Lung (tissue), 12 donors: ENCODE measurements at regions not wholly inside any gene's neighbourhood (a gene's known extent, or its start where the extent isn't known, plus 50 kb on each side); places are given as distances from the start of the nearest gene placed in this dataset. TPM values are rescaled to one million over a fixed set of nuclear protein-coding genes. Genes with fewer than 3 reads are reported as not detected.
A peak's percentile ranks its signal among the peaks of the same experiment; 100 is the strongest.

ENCODE experiments used
- ATAC-seq: fragments of 200-7000 bp; cut with Tn5 transposase; one replicate; pipeline ENCODE4 v1.9.1; 2020; ENCODE audit warnings: moderate number of reproducible peaks; ENCODE audit not compliant: insufficient read depth, low FRiP score
- DNase-seq, 3 donors: peaks; one replicate each; pipeline ENCODE4 v3.0.0-alpha.2; 2013 to 2017
- H3K27ac ChIP-seq, 2 donors: one replicate each; pipeline ENCODE4 v1.5.1; 2013; ENCODE audit warnings: mild to moderate bottlenecking in 2 of 2, moderate library complexity in 2 of 2, control low read depth in 1 of 2, inconsistent platforms in 1 of 2, low read depth in 1 of 2, low read length in 1 of 2
- H3K27me3 ChIP-seq, 3 donors: one replicate each; pipeline ENCODE4 v1.5.1; 2013; ENCODE audit warnings: low read length in 2 of 3; ENCODE audit not compliant: control insufficient read depth in 3 of 3, insufficient read depth in 3 of 3
- H3K36me3 ChIP-seq, 4 donors: one replicate each; pipeline ENCODE4 v1.5.1; 2013; ENCODE audit warnings: low read length in 4 of 4, mild to moderate bottlenecking in 1 of 4, moderate library complexity in 1 of 4; ENCODE audit not compliant: control insufficient read depth in 4 of 4, insufficient read depth in 4 of 4
- H3K4me1 ChIP-seq, 5 donors: one replicate each; pipeline ENCODE4 v1.5.1; 2013; ENCODE audit warnings: low read length in 5 of 5, mild to moderate bottlenecking in 2 of 5, moderate library complexity in 1 of 5; ENCODE audit not compliant: control insufficient read depth in 5 of 5, insufficient read depth in 5 of 5
- H3K4me3 ChIP-seq: one replicate; pipeline ENCODE4 v1.5.1; 2013; ENCODE audit warnings: mild to moderate bottlenecking, control low read depth, moderate library complexity
- H3K9ac ChIP-seq, 2 donors: one replicate each; pipeline ENCODE4 v1.5.1; 2013; ENCODE audit warnings: low read length in 2 of 2, control low read depth in 1 of 2; ENCODE audit not compliant: insufficient read depth in 1 of 2
- H3K9me3 ChIP-seq, 4 donors: one replicate each; pipeline ENCODE4 v1.5.1; 2013; ENCODE audit warnings: low read length in 3 of 4, mild to moderate bottlenecking in 1 of 4, moderate library complexity in 1 of 4; ENCODE audit not compliant: control insufficient read depth in 4 of 4, insufficient read depth in 3 of 4
- CTCF ChIP-seq: IDR thresholded peaks from 2 replicates; pipeline ENCODE4 v1.5.1; 2012; ENCODE audit warnings: mild to moderate bottlenecking; ENCODE audit errors: control extremely low read depth, extremely low read depth
- WGBS, 2 donors: extraction: QIAGEN DNeasy Blood & Tissue Kit; methylation state at CpG; one replicate each; pipeline ENCODE4 v1.1.7; 2013; 5-methylcytosine and 5-hydroxymethylcytosine counted together
- small RNA-seq: library from RNA; depleted of rRNA; stranded (forward); fragments of <200 nt; gene quantifications from one replicate; pipeline ENCODE3, GENCODE V24; 2014; ENCODE audit warnings: low replicate concordance
- donor health status: control.
- donor health status: control.
- donor health status: Bipolar disorder and iron deficiency.
- donor health status: healthy.
- donor health status: DM: yes; HTN: yes; CAD: no.

GRCh38 chr3:124676236-124676635 is 54.0 kb upstream of the UMPS start:
- DNase-seq: no peak
- Histone ChIP-seq H3K9me3 (no peaks in the 10 kb centered on the region), H3K27me3 (no peaks in the 10 kb centered on the region), H3K27ac (no peak overlapping the region), H3K9ac (no peak overlapping the region), H3K4me3 (no peak overlapping the region), H3K36me3 (peaks cover 5 to 30% (median 15%) of the 10 kb centered on the region in 4 donors), H3K4me1 (peaks cover 0 to 2% (median 0%) of the 10 kb centered on the region in 5 donors)
- WGBS, 2 donors: 85 to 86% methylated on average over 3 of the region's 3 CpGs
- TF ChIP-seq CTCF: no peak
- ATAC-seq: no peak

- 77 to 83% methylated on average over 5 of the region's 5 CpGs for whole genome bisulfite sequencing, 2 donors
- Histone ChIP-seq H3K4me3 (no peak overlapping the region), H3K36me3 (peaks cover 2 to 13% (median 9%) of the 10 kb centered on the region in 4 donors), H3K27me3 (no peaks in the 10 kb centered on the region), H3K4me1 (peaks cover 0 to 2% (median 0%) of the 10 kb centered on the region in 5 donors), H3K9ac (no peak overlapping the region), H3K9me3 (no peaks in the 10 kb centered on the region), H3K27ac (no peak overlapping the region)
- ATAC-seq (no peak), DNase-seq (no peak)
- no peak for TF ChIP-seq CTCF
Observed at GRCh38 chr3:124679048-124679638, 51.1 kb upstream of the UMPS start.

Small RNAs in the stretch of these regions (small RNA-seq; reads per million reads assigned to genes)
- 0.29 reads per million, percentile 32 among the genes with 10 or more reads in this experiment for gene MIR5002
- gene MIR6083: not detected
- gene RNU6-143P: not detected
